Lower lobe of right lung (tissue), 2 donors: ENCODE measurements at regions not wholly inside any gene's neighbourhood (a gene's known extent, or its start where the extent isn't known, plus 50 kb on each side); places are given as distances from the start of the nearest gene placed in this dataset.

Source experiments
- ATAC-seq, 2 donors: fragments of 200-7000 bp; cut with Tn5 transposase; one replicate each; pipeline ENCODE4 v1.9.1; 2020 to 2022; ENCODE audit warnings: mild to moderate bottlenecking in 2 of 2, moderate library complexity in 2 of 2
- DNase-seq: peaks from one replicate; pipeline ENCODE4 v3.0.0-alpha.2; 2020
- H3K27ac ChIP-seq: fragments of 200-600 bp; one replicate; pipeline ENCODE4 v1.8.0; 2022
- H3K27me3 ChIP-seq: fragments of 200-600 bp; one replicate; pipeline ENCODE4 v1.8.0; 2022; ENCODE audit warnings: low read depth
- H3K36me3 ChIP-seq: fragments of 200-600 bp; one replicate; pipeline ENCODE4 v1.8.0; 2022; ENCODE audit warnings: mild to moderate bottlenecking
- H3K4me1 ChIP-seq: fragments of 200-600 bp; one replicate; pipeline ENCODE4 v1.8.0; 2022
- H3K4me3 ChIP-seq: fragments of 200-600 bp; one replicate; pipeline ENCODE4 v1.8.0; 2022; ENCODE audit warnings: mild to moderate bottlenecking
- H3K9me3 ChIP-seq: fragments of 200-600 bp; one replicate; pipeline ENCODE4 v1.8.0; 2022
- intact Hi-C: fragments of 100-400 bp; cut with DNase I; formaldehyde crosslinking; loops from one replicate; pipeline ENCODE4 v1.11.0; 2022
- TF ChIP-seq, protein P1 (sequence below): fragments of 200-600 bp; IDR thresholded peaks from one replicate; pipeline ENCODE4 v1.8.0; 2022; ENCODE audit warnings: antibody characterized with exemption, mild to moderate bottlenecking
- donor health status: DM: no; HTN: yes; CAD: no; lungs with severe emphysema.

DNA sequence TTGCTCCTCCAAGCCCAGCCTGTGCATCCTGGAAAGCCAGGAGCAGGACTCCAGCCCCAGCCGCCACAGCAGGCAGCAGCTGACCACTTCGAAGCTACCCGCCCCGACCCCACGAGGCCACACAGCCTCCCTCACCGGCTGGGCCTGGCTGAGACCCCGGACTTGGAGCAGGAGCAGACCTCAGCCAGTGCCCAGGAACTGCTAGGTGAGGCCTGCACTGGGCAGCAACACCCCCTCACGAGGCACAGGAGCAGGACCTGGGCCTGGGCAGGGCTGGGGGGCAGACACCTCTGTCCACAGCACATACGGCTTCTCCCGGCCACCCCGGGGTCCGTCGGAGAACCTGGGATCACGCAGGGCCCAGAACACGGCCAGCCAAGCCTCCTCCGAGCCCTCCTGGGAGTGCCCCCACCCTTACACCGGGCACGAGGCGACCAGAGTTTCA is 137.4 kb upstream of the C14orf180 start:
- intact Hi-C loops = no loop called here

DNA sequence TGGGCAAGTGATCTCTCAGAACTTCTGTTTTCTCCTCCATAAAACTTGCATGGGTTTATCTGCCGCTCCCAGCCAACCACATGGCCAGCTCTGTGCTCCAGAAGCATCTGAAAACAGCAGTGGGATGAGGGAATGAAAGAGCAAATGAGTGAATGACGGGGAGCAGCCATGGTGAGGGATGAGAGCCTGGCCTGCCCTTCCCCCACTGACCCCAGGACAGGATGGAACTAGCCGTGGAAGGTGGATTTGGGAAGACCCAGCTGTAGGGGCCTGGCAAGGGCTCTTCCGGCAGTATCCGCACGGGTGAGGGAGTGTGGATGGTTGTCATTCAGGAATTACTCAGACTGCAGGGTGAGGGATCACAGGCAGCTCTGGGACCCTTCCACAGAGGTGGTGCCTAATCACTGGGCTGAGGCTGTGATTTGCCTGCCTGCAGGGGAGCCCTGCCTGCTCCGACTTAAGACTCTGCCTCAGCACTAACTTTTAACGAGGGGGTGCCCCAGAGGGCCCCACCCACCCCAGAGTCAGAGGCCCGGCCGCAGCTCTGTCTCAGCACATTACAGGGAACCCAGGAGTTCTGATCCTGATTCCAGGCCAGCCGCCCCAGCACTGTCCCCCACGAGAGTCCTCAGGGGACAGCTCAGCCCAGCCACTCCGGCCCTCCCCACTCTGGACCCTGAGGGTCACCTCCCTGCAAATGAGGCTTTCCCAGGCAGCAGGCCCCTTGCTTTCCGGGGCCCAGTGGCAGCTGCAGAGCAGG is 136.8 kb upstream of the C14orf180 start:
- intact Hi-C loops = no loop called here
- TF ChIP-seq, protein P1, sequence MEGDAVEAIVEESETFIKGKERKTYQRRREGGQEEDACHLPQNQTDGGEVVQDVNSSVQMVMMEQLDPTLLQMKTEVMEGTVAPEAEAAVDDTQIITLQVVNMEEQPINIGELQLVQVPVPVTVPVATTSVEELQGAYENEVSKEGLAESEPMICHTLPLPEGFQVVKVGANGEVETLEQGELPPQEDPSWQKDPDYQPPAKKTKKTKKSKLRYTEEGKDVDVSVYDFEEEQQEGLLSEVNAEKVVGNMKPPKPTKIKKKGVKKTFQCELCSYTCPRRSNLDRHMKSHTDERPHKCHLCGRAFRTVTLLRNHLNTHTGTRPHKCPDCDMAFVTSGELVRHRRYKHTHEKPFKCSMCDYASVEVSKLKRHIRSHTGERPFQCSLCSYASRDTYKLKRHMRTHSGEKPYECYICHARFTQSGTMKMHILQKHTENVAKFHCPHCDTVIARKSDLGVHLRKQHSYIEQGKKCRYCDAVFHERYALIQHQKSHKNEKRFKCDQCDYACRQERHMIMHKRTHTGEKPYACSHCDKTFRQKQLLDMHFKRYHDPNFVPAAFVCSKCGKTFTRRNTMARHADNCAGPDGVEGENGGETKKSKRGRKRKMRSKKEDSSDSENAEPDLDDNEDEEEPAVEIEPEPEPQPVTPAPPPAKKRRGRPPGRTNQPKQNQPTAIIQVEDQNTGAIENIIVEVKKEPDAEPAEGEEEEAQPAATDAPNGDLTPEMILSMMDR = no peak
- no peaks in the 10 kb centered on the region for H3K4me1 ChIP-seq
- no peak overlapping the region for H3K4me3 ChIP-seq
- no peak overlapping the region for H3K27ac ChIP-seq
- H3K27me3 ChIP-seq = peaks cover 20% of the 10 kb centered on the region
- ATAC-seq = no peak
- no peaks in the 10 kb centered on the region for H3K9me3 ChIP-seq
- no peak for DNase-seq
- no peaks in the 10 kb centered on the region for H3K36me3 ChIP-seq

More for the DNA sequence above, 137.4 kb upstream of the C14orf180 start:
- TF ChIP-seq, protein P1 = no peak
- no peaks in the 10 kb centered on the region for H3K9me3 ChIP-seq
- H3K4me3 ChIP-seq = no peak overlapping the region
- peaks cover 5% of the 10 kb centered on the region for H3K4me1 ChIP-seq
- no peaks in the 10 kb centered on the region for H3K36me3 ChIP-seq
- H3K27me3 ChIP-seq = peaks cover 14% of the 10 kb centered on the region
- no peak overlapping the region for H3K27ac ChIP-seq
- DNase-seq (no peak), ATAC-seq (no peak)

DNA sequence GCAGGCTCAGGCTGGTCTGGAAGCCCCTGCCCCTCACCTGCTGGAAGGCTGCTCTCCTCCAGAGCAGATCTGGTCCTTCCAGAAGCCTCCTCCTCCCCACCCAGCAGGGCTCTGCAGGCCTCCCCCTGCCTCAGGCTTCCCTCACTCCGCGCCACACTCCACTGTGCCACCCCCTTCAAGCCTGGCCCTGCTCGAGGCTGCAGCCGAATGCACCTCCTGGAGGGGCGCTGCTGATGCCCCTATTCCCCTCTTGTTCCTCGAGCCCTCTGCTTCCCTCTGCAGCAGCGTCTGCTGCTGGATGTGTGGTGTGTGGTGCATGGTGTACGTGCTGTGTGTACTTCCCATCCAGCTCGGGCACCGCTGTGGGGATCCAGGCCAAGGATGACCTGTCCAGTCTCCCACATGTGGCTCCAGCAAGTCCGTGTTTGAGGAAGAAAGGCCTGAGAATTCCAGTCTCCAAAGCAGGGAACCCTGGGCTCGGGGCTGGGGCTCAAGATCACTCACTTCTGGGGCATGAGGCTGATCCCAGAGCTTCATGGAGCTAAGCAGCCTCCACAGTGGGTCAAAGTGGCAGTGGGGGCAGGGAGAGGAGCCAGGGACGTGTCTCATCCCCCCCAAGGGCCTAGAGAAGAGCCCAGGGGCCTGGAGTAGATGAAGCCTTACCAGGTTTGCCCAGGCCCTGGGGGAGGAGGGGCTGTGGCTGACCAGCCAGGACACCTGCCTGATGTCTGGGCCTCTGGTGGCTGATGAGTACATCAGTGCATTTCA is 136.0 kb upstream of the C14orf180 start:
- Histone ChIP-seq H3K36me3 (no peaks in the 10 kb centered on the region), H3K27ac (no peak overlapping the region), H3K4me3 (no peak overlapping the region), H3K4me1 (no peaks in the 10 kb centered on the region), H3K9me3 (no peaks in the 10 kb centered on the region), H3K27me3 (peaks cover 21% of the 10 kb centered on the region)
- intact Hi-C loops = no loop called here
- TF ChIP-seq, protein P1 = no peak
- no peak for ATAC-seq
- DNase-seq = no peak

DNA sequence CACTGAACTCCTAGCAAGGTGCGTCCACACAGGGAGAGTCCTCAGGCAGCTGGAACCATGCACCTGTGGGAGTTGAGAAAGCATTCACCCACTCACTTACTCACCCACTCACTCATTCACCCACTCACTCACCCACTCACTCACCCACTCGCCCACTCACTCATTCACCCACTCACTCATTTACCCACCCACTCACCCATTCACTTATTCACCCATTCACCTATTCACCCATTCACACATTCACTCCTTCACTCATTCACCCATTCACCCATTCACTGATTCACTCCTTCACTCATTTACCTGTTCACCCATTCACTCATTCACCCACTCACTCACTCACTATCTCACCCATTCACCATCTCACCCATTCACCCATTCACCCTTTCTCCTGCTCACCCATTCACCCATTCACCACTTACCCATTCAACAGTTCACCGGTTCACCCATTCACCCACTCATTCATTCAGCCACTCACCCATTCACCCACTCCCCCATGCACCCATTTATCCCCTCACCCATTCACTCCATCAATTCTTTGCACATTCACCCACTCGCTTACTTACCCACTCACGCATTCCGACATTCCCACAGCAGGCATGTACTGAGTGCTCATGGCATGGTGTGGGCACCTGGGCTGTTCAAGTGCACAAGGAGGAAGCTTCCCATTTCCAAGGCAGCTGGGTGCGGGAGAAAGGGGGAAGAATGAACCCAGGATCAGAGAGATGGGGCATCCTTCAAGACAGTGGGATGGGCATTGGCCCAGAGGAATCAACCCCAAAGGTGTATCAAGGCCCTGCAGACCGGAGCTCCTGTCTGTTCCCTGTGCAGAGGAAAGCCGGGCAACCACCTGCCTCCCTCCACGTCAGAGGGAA is 135.2 kb upstream of the C14orf180 start:
- intact Hi-C loops = no loop called here
- ATAC-seq = no peak
- TF ChIP-seq, protein P1 = no peak

DNA sequence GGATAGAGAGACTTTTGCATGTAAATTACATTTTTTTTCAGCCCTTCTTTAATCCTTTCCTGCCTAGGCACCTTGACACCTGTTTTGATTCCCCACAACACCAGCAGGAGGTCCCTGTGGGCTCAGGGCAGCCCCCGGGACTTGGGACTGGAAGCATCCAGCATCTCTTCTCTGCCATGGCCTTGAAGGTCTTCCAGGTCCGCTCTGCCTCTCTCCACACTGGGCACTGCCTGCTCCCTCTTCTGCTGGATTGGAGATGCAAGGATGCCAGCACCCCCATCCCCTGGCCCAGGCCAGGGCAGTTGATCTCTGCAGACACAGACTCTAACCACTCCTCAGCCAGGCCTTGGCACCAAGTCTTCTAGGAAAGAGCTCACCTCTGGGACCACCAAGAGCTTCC is 134.5 kb upstream of the C14orf180 start:
- no peaks in the 10 kb centered on the region for H3K4me1 ChIP-seq
- TF ChIP-seq, protein P1 = no peak
- intact Hi-C loops = no loop called here
- no peaks in the 10 kb centered on the region for H3K36me3 ChIP-seq
- H3K4me3 ChIP-seq = no peak overlapping the region
- H3K27me3 ChIP-seq = peaks cover 21% of the 10 kb centered on the region
- DNase-seq (no peak), ATAC-seq (no peak)
- no peak overlapping the region for H3K27ac ChIP-seq
- no peaks in the 10 kb centered on the region for H3K9me3 ChIP-seq

More for the DNA sequence above, 135.2 kb upstream of the C14orf180 start:
- no peak overlapping the region for H3K4me3 ChIP-seq
- no peaks in the 10 kb centered on the region for H3K4me1 ChIP-seq
- no peak overlapping the region for H3K27ac ChIP-seq
- H3K27me3 ChIP-seq = peaks cover 21% of the 10 kb centered on the region
- no peak for DNase-seq
- H3K36me3 ChIP-seq = no peaks in the 10 kb centered on the region
- H3K9me3 ChIP-seq = no peaks in the 10 kb centered on the region
